GM18868 (cell line): ENCODE measurements at regions not wholly inside any gene's neighbourhood (a gene's known extent, or its start where the extent isn't known, plus 50 kb on each side); places are given as distances from the start of the nearest gene placed in this dataset.

Experiments
- ATAC-seq: cut with Tn5 transposase; IDR thresholded peaks from one replicate; pipeline ENCODE4 v1.9.1; 2021; ENCODE audit warnings: mild to moderate bottlenecking, moderate library complexity; ENCODE audit not compliant: unreplicated experiment

DNA sequence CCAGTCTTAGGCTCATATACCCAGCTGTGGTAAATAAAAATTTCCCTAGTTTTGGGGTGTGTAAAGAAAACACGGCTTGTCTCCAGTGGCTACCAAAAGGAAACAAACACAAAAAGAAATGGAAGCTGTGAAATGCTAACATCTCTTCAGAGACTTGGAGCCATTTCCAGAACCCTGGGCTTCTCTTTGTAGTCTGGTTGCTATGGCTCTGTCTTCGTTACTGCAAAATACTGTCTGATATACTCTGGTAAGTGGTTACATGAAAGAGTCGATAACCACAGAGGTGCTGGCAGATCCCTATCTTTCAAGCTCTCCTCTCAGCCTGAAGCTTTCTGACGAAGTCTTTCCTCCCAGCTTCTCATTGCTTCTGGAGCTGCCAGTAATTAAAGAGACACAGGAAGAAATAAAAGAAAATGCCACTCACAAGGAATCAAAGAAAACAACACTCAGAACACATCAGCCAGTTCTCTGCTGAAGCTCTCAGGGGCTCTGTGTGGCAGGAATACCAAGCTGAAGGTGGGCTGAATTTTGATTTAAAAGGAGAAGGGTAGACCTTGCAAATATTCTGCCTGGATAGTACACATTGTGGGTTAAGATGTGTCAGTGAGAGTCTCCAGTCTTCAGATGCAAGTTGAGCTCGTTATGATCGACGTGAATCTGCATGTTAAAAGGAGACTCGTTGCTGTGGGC lies 107.6 kb upstream of the FAM9C start:
- ATAC-seq, result no peak

DNA sequence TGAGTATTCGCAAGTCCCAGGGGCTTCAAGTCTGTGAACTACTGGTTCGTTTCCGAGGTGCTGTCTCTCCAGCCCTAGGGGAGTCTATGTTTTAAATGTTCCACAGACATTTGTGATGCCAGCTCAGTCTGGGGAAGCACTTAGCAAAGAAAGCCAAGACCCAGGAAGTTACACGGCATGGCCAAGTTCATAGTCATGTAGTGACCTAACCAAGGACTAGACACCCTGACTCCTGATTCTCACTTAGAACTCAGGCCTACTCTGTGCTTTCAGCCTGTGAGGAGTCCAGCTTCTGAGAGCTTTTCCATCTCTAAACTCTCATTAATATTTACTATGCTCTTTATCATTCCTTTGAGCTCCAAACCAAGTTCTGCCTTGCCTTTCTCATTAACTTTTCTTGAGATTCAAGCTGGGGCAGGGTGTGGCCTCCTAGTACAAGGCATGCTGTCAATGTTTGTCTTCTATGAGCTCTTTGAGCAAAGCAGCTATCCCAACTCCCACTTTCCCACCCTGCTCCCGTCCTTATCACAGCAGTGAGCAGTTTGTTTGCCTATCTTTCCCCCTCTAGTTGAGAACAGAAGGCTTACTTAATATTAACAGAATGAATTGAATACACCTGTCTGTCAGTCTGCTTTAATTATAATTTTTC lies 105.4 kb upstream of the FAM9C start:
- no peak for ATAC-seq

DNA sequence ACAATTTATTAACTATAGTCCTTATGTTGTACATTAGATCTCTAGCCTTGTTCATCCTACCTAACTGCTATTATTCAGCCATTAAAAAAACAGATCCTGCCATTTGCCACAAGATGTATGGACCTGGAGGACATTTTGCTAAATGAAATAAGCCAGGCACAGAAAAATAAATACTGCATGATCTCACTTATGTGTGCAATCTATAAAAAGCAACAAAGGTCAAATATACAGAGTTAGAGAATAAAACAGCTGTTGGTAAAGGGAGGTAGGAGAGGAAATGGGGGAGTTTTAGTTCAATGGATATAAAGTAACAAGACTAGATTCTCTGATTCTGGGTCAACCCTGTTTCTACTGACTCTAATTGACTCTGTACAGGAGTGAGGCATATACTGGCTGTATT lies 103.3 kb upstream of the FAM9C start:
- no peak for ATAC-seq

DNA sequence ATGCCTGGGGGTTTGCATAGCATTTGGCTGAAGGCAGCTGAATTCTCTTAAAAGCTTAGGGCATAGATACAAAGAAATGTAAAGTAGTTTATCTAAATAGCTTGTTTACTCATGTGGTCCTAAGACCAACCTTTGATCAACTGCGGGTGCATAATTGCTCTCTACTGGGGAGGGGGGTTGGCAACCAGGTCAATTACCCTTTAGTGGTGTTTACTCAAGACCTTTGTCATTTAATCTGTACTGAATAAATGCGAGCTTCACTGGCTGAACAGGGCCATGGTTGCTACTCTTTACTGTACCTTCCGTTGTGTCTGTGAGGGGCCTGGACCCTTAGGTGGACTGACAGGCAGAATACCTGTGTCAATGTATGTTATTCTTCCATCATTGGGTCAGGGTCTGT lies 102.7 kb upstream of the FAM9C start:
- no peak for ATAC-seq

DNA sequence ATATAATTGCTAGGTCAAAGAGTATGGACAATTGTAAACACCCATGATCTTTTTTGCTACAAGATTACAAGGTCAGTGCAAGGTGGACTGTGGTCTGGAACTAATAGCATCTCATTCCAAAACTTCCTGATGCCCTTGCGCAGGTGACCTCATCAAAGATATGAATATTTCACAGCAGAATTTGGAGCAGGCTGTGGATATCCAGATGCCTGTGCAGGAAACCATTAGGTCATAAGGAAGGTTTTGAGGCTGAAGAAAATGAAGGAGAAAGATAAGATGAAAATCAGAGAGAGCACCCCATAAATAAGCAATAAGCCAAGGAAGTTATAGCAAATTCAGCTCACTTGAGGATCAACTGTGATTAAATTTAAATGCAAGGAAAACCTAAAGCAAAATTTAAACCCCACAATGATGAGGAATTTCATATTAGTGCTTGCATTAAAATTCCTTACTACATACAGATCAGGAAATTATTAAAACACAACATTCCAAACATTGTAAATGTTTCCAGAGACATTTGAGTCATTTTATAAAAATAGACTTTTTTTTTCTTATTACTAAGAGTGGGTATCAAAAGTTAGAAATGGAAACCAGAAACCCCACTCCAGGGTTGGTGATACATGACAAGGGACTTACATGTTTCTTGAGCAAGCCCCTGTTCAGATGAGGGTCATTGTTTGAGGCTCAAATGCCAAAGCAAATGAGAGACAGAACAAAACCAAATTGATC lies 100.7 kb upstream of the FAM9C start:
- ATAC-seq, result no peak

DNA sequence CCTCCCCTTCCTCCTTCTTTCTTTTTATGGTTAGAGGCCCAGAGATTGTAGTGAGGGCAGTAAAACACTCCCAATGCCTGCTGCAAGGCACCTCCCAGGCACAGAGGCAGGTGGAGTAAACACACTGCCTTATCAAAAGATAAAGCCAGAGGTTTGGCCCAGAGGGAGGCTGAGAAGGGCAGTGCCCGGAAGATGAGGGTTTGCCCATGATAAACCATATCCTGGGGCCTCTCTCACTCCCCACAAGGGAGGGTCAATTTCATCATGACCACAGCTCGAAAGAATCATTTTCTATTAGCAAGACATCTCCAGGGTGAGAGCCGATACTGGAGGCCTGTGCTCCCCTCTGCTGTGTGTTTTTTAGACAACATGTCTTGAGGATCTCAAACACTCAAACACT lies 98.5 kb upstream of the FAM9C start:
- ATAC-seq, result no peak

DNA sequence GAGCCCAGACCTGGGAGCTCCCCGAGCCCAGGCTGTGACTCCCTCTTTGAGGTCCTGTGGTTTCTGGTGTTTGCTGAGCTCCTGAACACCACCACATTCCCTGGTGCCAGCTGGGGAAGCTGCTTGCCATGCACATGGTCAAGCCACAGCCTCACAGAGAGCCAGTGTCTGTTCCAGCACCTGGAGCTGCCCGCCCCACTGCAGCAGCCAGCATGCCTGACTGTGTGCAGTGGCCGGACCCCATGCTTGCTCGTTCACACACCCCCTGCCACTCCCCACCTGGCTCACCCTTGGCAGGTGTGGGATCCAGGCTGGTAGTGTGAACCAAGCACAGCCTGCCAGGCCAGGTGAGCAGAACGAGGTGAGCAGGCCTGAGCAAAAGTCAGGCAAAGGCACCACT lies 95.6 kb upstream of the FAM9C start:
- ATAC-seq, result no peak

DNA sequence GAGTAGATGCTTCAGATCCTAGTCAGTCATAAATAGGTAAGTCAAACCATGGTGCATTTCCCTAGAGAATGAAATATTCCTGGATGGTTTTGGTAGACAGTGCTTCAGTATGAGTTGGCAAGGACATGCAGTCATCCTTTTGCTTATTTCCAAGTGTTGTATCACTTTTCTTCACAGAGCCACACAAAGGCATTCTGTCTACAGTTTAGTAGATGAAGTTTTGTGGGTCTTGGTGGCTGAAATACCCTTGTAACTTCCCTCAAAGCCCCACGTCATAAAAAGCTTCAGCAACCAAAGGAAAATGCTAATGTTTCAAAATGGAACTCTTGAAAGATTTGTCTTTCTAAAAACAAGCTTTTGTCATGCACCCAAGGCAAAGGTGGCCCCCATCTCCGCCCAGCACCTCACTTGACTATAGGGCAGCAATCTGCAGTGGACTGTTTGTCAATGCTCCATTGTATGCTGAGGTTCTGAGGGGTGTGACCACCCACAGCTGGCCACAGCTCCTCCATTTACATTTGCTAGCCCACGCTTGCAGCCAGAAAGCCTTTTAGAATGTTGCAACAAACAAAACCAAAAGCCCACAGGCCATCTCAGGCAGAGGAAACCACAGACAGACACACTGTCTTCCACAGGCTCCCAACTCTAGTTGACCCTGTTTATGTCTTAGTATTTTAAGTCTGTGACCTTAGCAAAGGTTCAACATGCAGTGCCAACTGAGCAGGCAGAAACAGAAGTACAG lies 87.1 kb upstream of the FAM9C start:
- ATAC-seq, result no peak

DNA sequence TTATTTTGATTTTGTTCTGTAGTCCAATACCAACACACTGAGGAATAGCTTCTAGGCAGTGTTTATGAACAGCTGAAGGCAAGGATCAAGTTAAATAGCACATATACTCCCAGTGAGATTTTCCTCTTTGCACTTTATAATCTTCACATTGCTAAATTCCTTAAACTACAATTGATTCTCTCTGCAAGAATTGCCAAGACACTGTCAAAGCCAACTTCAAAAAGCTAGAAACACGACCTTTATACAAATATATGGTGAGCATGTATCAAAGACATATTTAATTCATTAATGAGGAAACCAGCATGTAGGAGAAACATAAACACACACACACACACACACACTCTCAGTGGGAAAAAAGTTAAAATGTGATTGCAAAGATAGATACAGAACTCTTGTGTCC lies 86.4 kb upstream of the FAM9C start:
- no peak for ATAC-seq

DNA sequence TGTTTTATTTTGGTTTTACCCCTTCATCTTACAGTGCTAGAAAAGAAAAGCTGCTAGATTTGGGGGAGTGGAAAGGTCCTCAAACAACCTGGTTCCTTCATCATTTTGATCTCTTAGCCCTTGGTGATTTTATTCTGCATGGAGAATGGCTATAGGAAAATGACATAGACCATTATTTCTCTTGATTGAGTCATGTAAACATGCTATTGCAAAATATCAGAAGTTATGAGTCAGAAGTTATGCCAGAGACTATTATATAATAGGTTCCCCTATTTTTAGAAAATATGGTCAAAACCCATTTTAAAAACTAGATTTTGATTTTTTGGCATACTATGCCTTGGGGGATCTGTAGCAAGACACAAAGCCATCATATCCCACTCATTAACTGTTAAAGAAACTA lies 83.7 kb upstream of the FAM9C start:
- no peak for ATAC-seq

DNA sequence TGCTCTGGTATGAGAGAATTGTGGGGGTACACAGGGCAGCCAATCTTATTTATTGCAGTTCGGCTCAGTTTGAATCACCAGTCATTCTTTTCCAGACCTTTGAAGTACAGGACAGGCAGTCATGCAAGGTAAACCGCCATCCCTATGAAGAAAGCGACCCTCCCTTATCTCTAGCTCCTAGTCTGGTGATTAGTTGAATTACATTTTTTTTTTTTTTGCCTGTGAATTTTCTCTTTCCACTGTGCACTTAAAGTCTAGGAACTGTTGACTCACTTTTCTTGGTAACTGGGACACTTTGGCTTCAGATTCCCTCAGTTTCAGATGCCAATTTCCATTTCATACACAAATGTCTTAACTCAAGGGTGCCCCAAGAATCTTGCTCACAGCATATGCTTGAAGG lies 82.4 kb upstream of the FAM9C start:
- no peak for ATAC-seq

DNA sequence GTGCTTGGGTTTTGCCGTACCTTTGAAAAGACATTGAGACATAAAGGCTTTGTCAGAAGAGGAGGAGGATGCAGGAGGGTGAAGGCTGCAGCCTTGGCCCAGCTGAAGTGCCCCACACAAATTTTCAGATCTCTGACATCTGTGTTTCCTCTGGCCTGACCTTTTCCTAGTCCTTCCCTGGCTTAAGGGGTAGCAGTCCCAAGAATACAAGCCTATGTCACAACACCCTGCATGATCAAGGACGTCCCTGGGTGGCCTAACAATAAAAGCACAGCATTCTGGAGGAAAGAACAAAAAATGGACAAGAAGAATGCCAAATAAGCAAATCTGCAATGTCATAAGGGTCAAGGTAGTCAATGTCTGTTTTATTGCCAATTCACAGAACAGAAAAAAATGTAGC lies 80.8 kb upstream of the FAM9C start:
- no peak for ATAC-seq

DNA sequence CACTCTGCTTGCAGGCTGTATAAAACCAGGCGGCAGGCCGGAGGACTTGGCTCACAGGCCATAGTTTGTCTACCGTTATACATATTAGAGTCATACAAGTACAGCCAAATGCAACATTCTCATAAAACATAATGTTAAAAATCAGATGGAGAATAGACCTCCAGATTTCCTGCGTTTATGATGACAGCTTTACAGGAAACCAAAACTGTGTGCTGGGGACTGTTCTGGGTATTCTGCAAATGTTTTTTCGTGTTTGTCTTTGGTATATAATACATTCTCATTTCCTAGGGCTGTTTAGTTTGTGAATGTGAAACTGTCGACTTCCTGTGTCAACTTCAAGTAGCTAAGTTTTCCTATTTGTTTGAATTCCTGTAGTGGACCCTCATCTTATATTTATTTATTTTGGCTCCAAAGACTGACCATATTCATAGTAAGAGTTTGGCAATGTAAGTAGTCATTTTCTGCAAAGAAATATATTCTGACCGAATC lies 79.5 kb upstream of the FAM9C start:
- no peak for ATAC-seq

DNA sequence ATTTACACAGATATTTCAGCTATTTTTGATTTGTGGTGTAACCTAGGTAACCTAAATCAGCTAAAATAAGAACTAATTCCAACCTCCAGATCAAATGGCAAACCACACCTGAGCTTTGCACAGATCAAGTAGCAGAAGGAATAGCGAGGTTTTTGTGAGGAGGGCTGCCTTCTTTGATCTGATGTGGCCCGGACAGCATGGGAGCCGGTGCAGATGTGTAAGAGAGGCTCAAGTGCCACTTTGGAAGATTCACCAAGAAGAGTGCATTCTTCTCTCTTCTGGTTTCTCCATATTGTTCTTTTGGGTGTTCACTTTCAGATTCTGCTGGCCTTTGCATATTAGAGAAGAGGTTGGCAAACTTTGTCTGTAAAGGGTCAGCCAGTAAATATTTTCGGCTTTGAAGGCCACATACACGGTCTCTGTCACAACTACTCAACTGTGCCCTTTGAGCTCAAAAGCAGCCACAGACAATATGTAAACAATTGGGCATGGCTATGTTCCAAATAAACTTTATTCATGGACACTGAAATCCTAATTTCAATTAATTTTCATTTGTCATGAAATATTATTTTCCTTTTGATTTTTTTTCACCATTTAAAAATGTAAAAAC lies 78.9 kb upstream of the FAM9C start:
- ATAC-seq, result no peak

DNA sequence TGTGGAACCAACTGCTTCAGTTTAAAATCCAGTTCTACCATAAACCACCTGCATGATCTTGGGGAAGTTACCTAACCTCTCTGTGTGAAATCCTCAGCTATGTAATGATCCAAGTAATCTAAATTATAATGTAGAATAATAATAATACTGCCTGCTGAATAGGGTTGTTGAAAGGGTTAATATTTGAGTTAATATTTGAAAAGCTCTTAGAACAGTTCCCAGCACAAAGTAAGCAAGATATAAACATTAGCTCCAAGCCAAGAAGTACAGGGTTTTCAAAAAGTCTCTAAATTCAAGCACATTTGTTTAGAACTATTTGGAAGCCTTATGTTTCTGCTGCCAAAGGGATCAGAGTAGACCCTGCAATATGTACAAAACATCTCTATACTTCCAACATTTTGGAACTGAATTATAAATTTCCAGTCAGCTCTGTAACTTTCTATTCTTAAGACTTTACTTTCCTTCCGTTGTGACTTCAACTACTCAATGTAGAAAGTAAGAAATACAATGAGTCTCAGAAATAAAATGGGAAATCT lies 76.7 kb upstream of the FAM9C start:
- no peak for ATAC-seq

DNA sequence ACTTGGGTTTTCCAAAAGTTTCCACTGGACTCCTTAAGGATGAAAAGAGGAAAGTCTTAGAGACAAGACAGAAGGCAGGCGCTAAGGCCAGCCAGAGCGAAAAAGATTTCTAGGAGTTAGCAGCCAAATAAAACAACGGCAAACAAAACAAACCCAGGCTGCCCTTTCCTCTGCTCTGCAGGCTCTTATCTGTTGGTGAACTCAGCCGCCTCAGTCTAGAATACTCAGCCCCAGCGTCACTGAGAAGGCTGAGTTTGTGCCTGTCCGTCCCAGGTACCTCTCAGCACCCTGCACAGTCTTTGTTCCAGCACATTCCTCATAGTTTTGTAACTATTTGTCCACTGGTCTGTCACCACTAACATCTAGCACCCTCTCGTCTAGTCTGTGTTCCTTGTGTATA lies 75.6 kb upstream of the FAM9C start:
- ATAC-seq, result no peak

DNA sequence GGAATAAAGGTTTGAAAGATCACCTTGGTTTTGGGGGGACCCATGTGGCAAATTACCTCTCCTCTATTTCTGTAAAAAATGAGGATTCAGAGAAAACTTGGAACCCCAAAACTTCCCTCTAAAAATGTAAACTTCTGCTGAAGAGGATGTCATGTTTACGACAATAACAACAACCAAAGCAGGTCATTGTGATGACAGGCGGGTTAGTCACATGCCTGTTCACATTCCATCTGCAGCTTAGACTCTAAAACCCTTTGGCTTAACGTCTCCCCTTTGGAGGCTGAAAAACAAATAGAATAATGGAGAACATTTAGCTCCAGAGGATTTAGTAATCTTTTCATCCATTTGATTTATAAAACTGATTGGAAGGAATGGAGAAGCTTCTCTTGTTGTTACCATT lies 75.0 kb upstream of the FAM9C start:
- no peak for ATAC-seq

DNA sequence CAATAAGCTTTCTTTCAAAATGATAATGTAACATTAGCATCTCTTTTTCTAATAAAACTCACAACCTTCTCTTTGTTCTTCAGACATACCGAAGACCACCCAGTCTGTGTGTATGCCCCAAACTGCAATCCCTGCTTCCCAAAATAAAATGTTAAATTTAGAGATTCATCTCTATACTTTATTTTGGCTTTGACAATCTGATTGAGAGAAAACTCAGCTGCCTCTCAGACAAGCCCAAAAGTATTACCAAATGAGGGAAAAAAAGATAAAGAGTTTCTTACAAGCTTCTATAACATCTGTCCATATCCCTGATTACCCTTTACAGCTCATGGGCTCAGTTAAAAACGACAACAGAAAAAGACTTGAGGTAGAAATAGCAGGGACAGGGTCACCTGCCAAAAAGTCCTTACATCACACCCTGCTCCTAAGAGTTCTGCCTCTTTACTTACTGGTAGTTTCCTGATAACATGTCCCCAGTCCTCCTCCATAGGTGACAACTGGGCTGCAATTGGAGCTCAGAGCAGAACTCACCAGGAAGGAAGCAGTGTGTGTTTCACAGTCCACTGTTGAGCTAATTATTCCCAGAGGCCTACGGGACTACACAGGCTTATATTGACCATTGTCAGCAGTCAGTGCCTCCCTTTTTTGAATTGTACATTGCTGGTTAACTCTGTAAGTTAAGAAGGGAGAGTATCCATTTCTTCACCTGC lies 70.9 kb upstream of the FAM9C start:
- ATAC-seq, result no peak

DNA sequence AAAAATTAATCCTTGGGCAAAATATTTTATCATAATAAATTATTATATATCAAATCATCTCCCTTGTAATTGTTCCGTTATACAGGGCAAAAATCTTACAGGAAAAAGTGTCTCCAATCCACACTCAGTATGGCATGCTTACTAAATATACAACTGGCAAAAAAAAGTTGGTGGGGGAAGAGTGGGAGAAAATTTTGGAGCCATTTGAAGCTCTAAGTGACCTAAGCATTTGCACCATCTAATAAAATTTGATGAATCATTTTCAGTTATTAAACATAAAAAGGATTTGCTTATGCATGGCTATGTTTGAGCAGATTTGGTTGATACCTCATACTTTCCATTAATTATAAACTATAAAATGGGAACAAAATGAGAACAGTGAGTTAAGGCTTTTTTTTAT lies 68.1 kb upstream of the FAM9C start:
- ATAC-seq, result no peak
